ENCODE measurements at regions not wholly inside any gene's neighbourhood (a gene's known extent, or its start where the extent isn't known, plus 50 kb on each side); places are given as distances from the start of the nearest gene placed in this dataset.
"Not testable (repeated sequence)": the region's sequence is repeated elsewhere in the genome, so short reads cannot be mapped to it uniquely, and the experiment has no call there.

GRCh38 chr9:40592406-40592805, 536.1 kb downstream of the FOXD4L6 start:
- 84 to 87% methylated on average over 3 of the region's 4 CpGs for WGBS, 2 donors
- intact Hi-C loops (cut with DNase I; ENCODE audit: low total_unique reads), result not testable (repeated sequence)

GRCh38 chr9:40591915-40592314, 536.6 kb downstream of the FOXD4L6 start:
- peak in 1 of 2 donors; percentile 79 for DNase-seq (ENCODE audit: low spot score in 2 of 2)
- intact Hi-C loops (cut with DNase I; ENCODE audit: low total_unique reads); H3K4me3 ChIP-seq (ENCODE audit: low read depth, poor library complexity, severe bottlenecking): not testable (repeated sequence)
- 80 to 100% methylated on average over 1 to 2 of the region's 2 CpGs for WGBS, 2 donors

More at GRCh38 chr9:40592406-40592805, 536.1 kb downstream of the FOXD4L6 start:
- not testable (repeated sequence) for H3K4me3 ChIP-seq (ENCODE audit: low read depth, poor library complexity, severe bottlenecking)
- DNase-seq (ENCODE audit: low spot score in 2 of 2), result peak in 1 of 2 donors; percentile 79

GRCh38 chr9:40587475-40588195, 540.8 kb downstream of the FOXD4L6 start:
- DNase-seq (ENCODE audit: low spot score in 2 of 2), result peak in 1 of 2 donors; percentile 82
- H3K4me3 ChIP-seq (ENCODE audit: low read depth, poor library complexity, severe bottlenecking); intact Hi-C loops (cut with DNase I; ENCODE audit: low total_unique reads): not testable (repeated sequence)
- 73 to 97% methylated on average over 4 to 9 of the region's 15 CpGs for WGBS, 2 donors

- peak in 1 of 2 donors; percentile 53 for DNase-seq (ENCODE audit: low spot score in 2 of 2)
- WGBS, 2 donors, result 40 to 80% methylated on average over 37 to 41 of the region's 67 CpGs
- H3K4me3 ChIP-seq (ENCODE audit: low read depth, poor library complexity, severe bottlenecking); intact Hi-C loops (cut with DNase I; ENCODE audit: low total_unique reads): not testable (repeated sequence)
Measured at GRCh38 chr9:40584039-40584438, 544.4 kb downstream of the FOXD4L6 start.

- DNase-seq (ENCODE audit: low spot score in 2 of 2), result peak in 1 of 2 donors; percentile 31
- 42 to 71% methylated on average over 3 to 5 of the region's 7 CpGs for whole genome bisulfite sequencing, 2 donors
- intact Hi-C loops (cut with DNase I; ENCODE audit: low total_unique reads); H3K4me3 ChIP-seq (ENCODE audit: low read depth, poor library complexity, severe bottlenecking): not testable (repeated sequence)
Measured at GRCh38 chr9:40583230-40583629, 545.3 kb downstream of the FOXD4L6 start.

- intact Hi-C loops (cut with DNase I; ENCODE audit: low total_unique reads); H3K4me3 ChIP-seq (ENCODE audit: low read depth, poor library complexity, severe bottlenecking): not testable (repeated sequence)
- 92 to 93% methylated on average over 12 of the region's 12 CpGs for WGBS, 2 donors
- peak in 1 of 2 donors; percentile 68 for DNase-seq (ENCODE audit: low spot score in 2 of 2)
Measured at GRCh38 chr9:40578908-40579307, 549.6 kb downstream of the FOXD4L6 start.

Data from lower leg skin (tissue), 3 donors.